Fibroblast of lung (primary cell): ENCODE measurements at regions not wholly inside any gene's neighbourhood (a gene's known extent, or its start where the extent isn't known, plus 50 kb on each side); places are given as distances from the start of the nearest gene placed in this dataset.

Source experiments
- EZH2 ChIP-seq: IDR thresholded peaks from 2 replicates; pipeline ENCODE4 v1.5.1; 2012; ENCODE audit warnings: low read length, control low read depth, mild to moderate bottlenecking; ENCODE audit errors: missing control alignments
- TF ChIP-seq, protein P1 (sequence below), 2 donors: IDR thresholded peaks in 1 of 2; conservative IDR thresholded peaks in 1 of 2; 1 replicate in 1 of 2; 2 replicates in 1 of 2; pipeline ENCODE4 v1.5.1; 2011 to 2012; ENCODE audit warnings: low read length in 2 of 2, control low read depth in 1 of 2, inconsistent platforms in 1 of 2, low read depth in 1 of 2, mild to moderate bottlenecking in 1 of 2

DNA sequence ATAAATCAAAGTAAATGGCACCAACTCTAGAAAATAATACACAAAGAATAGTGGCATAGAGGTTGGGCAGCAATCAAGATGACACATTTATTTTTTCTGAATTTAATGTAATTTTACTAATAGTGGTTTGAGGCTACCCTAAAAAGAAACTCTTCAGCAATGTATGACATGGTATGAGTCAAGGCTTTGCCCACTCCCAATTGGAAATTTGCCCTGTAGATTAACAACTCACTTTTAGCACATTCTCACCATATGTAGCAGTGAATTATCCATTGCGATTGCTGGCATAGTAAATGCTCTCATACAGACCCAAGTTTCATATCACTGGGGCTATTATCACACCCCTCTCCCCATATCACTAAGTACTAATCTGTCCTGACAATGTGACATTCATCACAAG lies 832.1 kb upstream of the ZNF608 start:
- TF ChIP-seq, protein P1, sequence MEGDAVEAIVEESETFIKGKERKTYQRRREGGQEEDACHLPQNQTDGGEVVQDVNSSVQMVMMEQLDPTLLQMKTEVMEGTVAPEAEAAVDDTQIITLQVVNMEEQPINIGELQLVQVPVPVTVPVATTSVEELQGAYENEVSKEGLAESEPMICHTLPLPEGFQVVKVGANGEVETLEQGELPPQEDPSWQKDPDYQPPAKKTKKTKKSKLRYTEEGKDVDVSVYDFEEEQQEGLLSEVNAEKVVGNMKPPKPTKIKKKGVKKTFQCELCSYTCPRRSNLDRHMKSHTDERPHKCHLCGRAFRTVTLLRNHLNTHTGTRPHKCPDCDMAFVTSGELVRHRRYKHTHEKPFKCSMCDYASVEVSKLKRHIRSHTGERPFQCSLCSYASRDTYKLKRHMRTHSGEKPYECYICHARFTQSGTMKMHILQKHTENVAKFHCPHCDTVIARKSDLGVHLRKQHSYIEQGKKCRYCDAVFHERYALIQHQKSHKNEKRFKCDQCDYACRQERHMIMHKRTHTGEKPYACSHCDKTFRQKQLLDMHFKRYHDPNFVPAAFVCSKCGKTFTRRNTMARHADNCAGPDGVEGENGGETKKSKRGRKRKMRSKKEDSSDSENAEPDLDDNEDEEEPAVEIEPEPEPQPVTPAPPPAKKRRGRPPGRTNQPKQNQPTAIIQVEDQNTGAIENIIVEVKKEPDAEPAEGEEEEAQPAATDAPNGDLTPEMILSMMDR (conservative IDR thresholded peaks at IDR 0.05 in 1 of 2, IDR thresholded peaks at IDR 0.05 in 1 of 2; ENCODE audit: low read depth in 1 of 2, low read length in 2 of 2), result no peak
- no peak for TF ChIP-seq EZH2
